HepG2 (cell line): ENCODE measurements at regions not wholly inside any gene's neighbourhood (a gene's known extent, or its start where the extent isn't known, plus 50 kb on each side); places are given as distances from the start of the nearest gene placed in this dataset.

Experiments used
- CCDC6 ChIP-seq: sonication (generic); formaldehyde crosslinking; IDR thresholded peaks from 2 replicates; pipeline ENCODE4 v1.8.1; 2022; ENCODE audit warnings: mild to moderate bottlenecking, missing genetic modification reagents, moderate library complexity
- CTCF ChIP-seq: sonication (generic); formaldehyde crosslinking; IDR thresholded peaks from 2 replicates; pipeline ENCODE4 v1.5.0; 2020; ENCODE audit warnings: mild to moderate bottlenecking, missing genetic modification reagents, moderate library complexity
- DNMT3B ChIP-seq: conservative IDR thresholded peaks from 2 replicates; pipeline ENCODE4 v1.6.1; 2016; ENCODE audit warnings: missing biosample characterization, control low read depth
- KDM1A ChIP-seq: IDR thresholded peaks from 2 replicates; pipeline ENCODE4 v1.6.1; 2016; ENCODE audit warnings: missing compliant biosample characterization
- KLF6 ChIP-seq: IDR thresholded peaks from 2 replicates; pipeline ENCODE4 v1.8.0; 2016; ENCODE audit warnings: missing biosample characterization, missing genetic modification reagents
- RNF219 ChIP-seq: sonication (generic); formaldehyde crosslinking; IDR thresholded peaks from 2 replicates; pipeline ENCODE4 v1.5.0; 2020; ENCODE audit warnings: mild to moderate bottlenecking, missing genetic modification reagents
- ZBTB26 ChIP-seq: IDR thresholded peaks from 2 replicates; pipeline ENCODE4 v1.6.1; 2016; ENCODE audit warnings: missing compliant biosample characterization, missing genetic modification reagents, borderline replicate concordance
- ZNF24 ChIP-seq: fragments of 450-650 bp; IDR thresholded peaks from 2 replicates; pipeline ENCODE4 v1.6.1; 2017; ENCODE audit warnings: antibody characterized with exemption, mild to moderate bottlenecking

GRCh38 chr1:229999004-229999670 lies 67.9 kb upstream of the GALNT2 start:
- TF ChIP-seq CTCF (no peak), ZBTB26 (no peak), DNMT3B (CRISPR knock-in tag) (no peak), KLF6 (CRISPR knock-in tag) (no peak), ZNF24 (no peak), RNF219 (no peak), CCDC6 (CRISPR knock-in tag) (no peak), KDM1A (CRISPR knock-in tag) (no peak)
